Karpas-422 (cell line): ENCODE measurements at regions not wholly inside any gene's neighbourhood (a gene's known extent, or its start where the extent isn't known, plus 50 kb on each side); places are given as distances from the start of the nearest gene placed in this dataset.
A peak's percentile ranks its signal among the peaks of the same experiment; 100 is the strongest.

Source experiments
- DNase-seq: peaks from one replicate; pipeline ENCODE4 v3.0.0-alpha.2; 2015
- H2AFZ ChIP-seq: fragments of 200-600 bp; sonication (generic); 2 replicates; pipeline ENCODE4 v1.6.1; 2014; ENCODE audit warnings: antibody characterized with exemption, low read length, mixed read lengths
- H3K27ac ChIP-seq: fragments of 200-600 bp; sonication (generic); 2 replicates; pipeline ENCODE4 v1.5.1; 2014; ENCODE audit warnings: mild to moderate bottlenecking, low read length, moderate library complexity
- H3K27me3 ChIP-seq: fragments of 200-600 bp; sonication (generic); 2 replicates; pipeline ENCODE4 v1.6.1; 2014; ENCODE audit warnings: low read length, mixed read lengths
- H3K36me3 ChIP-seq: fragments of 200-600 bp; sonication (generic); 2 replicates; pipeline ENCODE4 v1.6.1; 2014; ENCODE audit warnings: low read length, mixed read lengths; ENCODE audit not compliant: insufficient read depth
- H3K4me1 ChIP-seq: fragments of 200-600 bp; sonication (generic); 2 replicates; pipeline ENCODE4 v1.6.1; 2014; ENCODE audit warnings: mild to moderate bottlenecking, low read length, mixed read lengths
- H3K4me2 ChIP-seq: fragments of 200-600 bp; sonication (generic); 2 replicates; pipeline ENCODE4 v1.6.1; 2014; ENCODE audit warnings: low read length, low read depth, mild to moderate bottlenecking; ENCODE audit not compliant: poor library complexity, severe bottlenecking
- H3K4me3 ChIP-seq: fragments of 200-600 bp; sonication (generic); 2 replicates; pipeline ENCODE4 v1.5.1; 2014; ENCODE audit warnings: mild to moderate bottlenecking, antibody characterized with exemption, low read length, mixed read lengths
- H3K79me2 ChIP-seq: fragments of 200-600 bp; sonication (generic); 2 replicates; pipeline ENCODE4 v1.6.1; 2014; ENCODE audit warnings: mild to moderate bottlenecking, low read length, mixed read lengths
- H3K9ac ChIP-seq: fragments of 200-600 bp; sonication (generic); 2 replicates; pipeline ENCODE4 v1.6.0; 2014; ENCODE audit warnings: low read length
- H3K9me2 ChIP-seq: fragments of 200-600 bp; sonication (generic), shearing (Covaris generic); replicated peaks from 2 replicates; pipeline ENCODE4 v1.6.0; 2014; ENCODE audit warnings: mild to moderate bottlenecking, low read length, moderate library complexity; ENCODE audit not compliant: insufficient read depth
- H3K9me3 ChIP-seq: fragments of 300-700, 200-600 bp; sonication (generic); 2 replicates; pipeline ENCODE4 v1.6.1; 2014; ENCODE audit warnings: low read length, mixed read lengths
- H4K20me1 ChIP-seq: fragments of 200-600 bp; sonication (generic); 2 replicates; pipeline ENCODE4 v1.6.1; 2014; ENCODE audit warnings: mild to moderate bottlenecking, antibody characterized with exemption, low read length, low read depth; ENCODE audit not compliant: insufficient read depth

GRCh38 chr5:54653956-54654614 is 136.5 kb downstream of the SNX18 start:
- DNase-seq: no peak
- Histone ChIP-seq H3K9me3 (no peaks in the 10 kb centered on the region), H3K4me1 (no peaks in the 10 kb centered on the region), H3K9me2 (no peaks in the 10 kb centered on the region), H3K9ac (no peak overlapping the region), H3K4me2 (no peak overlapping the region), H3K79me2 (no peaks in the 10 kb centered on the region), H3K27ac (no peak overlapping the region), H2AFZ (no peak overlapping the region), H3K36me3 (no peaks in the 10 kb centered on the region), H4K20me1 (no peaks in the 10 kb centered on the region), H3K27me3 (no peaks in the 10 kb centered on the region), H3K4me3 (no peak overlapping the region)

DNA sequence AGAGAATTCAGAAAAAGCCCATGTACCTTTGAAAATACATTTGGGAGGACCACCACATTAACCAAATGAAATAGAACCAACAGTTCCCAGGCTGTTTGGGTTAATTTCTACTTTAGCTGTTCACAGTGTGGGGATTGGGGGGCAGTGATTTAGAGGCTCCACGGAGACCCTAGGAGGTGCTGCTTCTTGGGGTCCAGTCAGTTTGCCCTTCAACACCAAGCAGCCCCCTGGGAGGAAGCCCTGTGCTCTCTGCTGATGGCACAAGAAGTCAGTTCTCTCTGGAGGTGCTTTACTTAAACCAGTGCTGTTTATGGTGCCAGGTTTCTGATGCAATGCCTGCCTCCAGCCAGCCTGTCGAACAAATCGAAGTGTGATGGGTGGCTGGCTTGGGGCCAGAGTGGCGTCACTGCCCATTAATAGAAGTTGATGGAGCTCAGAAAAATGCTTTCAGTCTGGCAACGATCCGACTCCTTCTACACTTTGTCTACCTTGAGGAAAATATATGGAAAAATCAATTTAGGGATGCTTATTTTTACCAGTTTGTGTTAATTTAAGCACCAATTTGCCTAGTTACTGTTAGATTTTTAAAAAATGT is 134.0 kb downstream of the SNX18 start:
- Histone ChIP-seq H3K79me2 (no peaks in the 10 kb centered on the region), H3K4me2 (no peak overlapping the region), H3K9ac (no peak overlapping the region), H3K4me1 (peaks cover 2% of the 10 kb centered on the region; the same call in 1 of the 2 replicates), H3K36me3 (no peaks in the 10 kb centered on the region), H2AFZ (no peak overlapping the region), H3K27me3 (no peaks in the 10 kb centered on the region), H4K20me1 (no peaks in the 10 kb centered on the region), H3K9me3 (no peaks in the 10 kb centered on the region), H3K27ac (no peak overlapping the region), H3K9me2 (no peaks in the 10 kb centered on the region), H3K4me3 (no peak overlapping the region)
- no peak for DNase-seq

- no peak overlapping the region for H3K4me3 ChIP-seq
- H3K9me2 ChIP-seq: no peaks in the 10 kb centered on the region
- no peak overlapping the region for H3K4me2 ChIP-seq
- no peaks in the 10 kb centered on the region for H4K20me1 ChIP-seq
- DNase-seq: no peak
- no peaks in the 10 kb centered on the region for H3K79me2 ChIP-seq
- H3K4me1 ChIP-seq: peaks cover 8% of the 10 kb centered on the region; the same call in 1 of the 2 replicates
- H3K36me3 ChIP-seq: no peaks in the 10 kb centered on the region
- no peaks in the 10 kb centered on the region for H3K9me3 ChIP-seq
- H2AFZ ChIP-seq: no peak overlapping the region
- H3K9ac ChIP-seq: no peak overlapping the region
- no peak overlapping the region for H3K27ac ChIP-seq
- 0 out of 2 replicates have a peak, but pooled peaks cover 4% of the 10 kb centered on the region for H3K27me3 ChIP-seq
Measured at GRCh38 chr5:54649041-54649504, 131.5 kb downstream of the SNX18 start.

DNA sequence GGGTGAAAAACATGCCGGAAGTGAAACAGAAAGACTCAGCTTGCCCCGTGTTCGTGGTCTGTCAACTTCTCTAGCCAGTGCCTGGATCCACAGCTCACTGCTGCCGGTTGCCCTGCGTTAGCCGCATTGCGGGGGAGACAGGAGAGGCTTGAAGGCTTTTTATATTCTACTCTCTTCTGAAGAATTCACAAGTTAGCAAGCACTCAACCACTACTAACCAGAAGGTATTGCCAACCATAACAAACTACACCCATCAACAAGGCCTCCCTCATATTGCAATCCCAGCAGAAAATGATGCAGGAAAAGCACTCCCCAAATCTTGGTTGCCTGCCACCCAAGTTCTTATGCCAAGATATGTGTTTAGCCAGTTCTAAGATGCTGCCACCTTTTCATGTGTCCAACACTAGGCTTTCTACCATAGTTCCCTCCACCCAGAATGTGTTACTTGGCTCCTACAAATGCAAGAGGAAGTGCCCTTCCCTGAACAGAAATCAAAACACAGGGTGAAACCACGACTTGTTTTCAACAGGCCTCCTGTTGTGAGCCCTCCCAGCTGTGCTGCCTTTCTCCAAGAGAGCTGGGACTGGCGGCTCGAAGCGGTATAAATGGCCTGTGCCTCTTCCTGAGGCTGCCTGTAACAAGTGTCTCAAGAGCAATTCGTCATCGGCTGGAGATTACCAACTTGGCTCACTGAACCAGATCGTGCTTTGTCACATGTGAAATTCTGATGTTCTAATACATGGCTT is 129.0 kb downstream of the SNX18 start:
- H3K9ac ChIP-seq: no peak overlapping the region
- peaks cover 8% of the 10 kb centered on the region; the same call in 1 of the 2 replicates for H3K4me1 ChIP-seq
- peak overlapping the region; percentile 5 for H3K4me2 ChIP-seq

DNA sequence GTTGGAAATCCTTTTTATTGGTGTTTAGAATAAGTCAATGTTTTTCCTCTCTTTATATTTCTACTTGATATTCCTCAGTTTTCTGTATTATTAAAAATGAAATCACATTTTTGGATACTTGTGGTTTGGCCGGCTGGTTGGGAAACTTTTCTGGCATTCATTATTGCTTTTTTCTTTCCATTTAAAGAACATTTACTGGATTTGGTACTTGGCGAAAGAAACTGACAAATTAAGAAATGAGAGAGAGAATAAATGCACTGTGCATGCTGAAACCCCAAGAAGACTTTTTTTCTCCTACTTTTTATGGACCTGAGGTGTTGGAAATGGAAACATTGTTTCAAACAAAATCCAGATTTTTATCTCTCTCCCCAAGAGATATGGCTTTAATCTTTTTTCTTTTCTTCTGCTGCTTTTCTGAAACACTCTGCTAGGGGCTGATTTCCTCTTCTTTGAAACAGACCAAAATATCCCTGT is 128.4 kb downstream of the SNX18 start:
- Histone ChIP-seq H3K9ac (no peak overlapping the region), H3K4me3 (no peak overlapping the region), H3K4me1 (peaks cover 8% of the 10 kb centered on the region; the same call in 1 of the 2 replicates)

More for the DNA sequence above, 129.0 kb downstream of the SNX18 start:
- H3K27ac ChIP-seq: no peak overlapping the region
- H3K9me3 ChIP-seq: no peaks in the 10 kb centered on the region
- H3K27me3 ChIP-seq: 0 out of 2 replicates have a peak, but pooled peaks cover 4% of the 10 kb centered on the region
- H2AFZ ChIP-seq: peak overlapping the region; percentile 23; the same call in 1 of the 2 replicates
- no peaks in the 10 kb centered on the region for H3K36me3 ChIP-seq
- no peaks in the 10 kb centered on the region for H3K79me2 ChIP-seq
- no peaks in the 10 kb centered on the region for H3K9me2 ChIP-seq
- no peak overlapping the region for H3K4me3 ChIP-seq
- DNase-seq: peak; percentile 42
- H4K20me1 ChIP-seq: no peaks in the 10 kb centered on the region

DNA sequence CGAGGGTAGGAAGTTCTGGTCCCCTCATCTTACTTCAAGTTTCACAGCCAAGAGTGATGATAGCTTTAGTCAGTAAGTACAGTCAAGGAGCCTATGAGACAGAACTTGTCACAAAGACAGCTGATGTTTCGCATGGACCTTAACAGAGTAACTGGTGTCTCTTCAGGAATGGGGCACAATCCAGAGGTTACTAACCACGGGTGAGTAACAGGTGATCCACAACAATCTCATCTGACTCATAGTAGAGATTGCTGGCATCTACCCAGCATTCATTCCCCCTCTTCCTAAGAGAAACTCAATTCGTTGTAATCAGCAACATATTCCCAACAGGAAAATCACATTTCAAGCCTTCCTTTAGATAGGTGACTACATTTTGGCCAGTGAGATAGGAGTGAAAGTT is 126.7 kb downstream of the SNX18 start:
- Histone ChIP-seq H3K79me2 (no peaks in the 10 kb centered on the region), H3K4me2 (no peak overlapping the region), H3K27me3 (0 out of 2 replicates have a peak, but pooled peaks cover 4% of the 10 kb centered on the region), H3K27ac (no peak overlapping the region), H3K36me3 (no peaks in the 10 kb centered on the region), H2AFZ (no peak overlapping the region), H4K20me1 (no peaks in the 10 kb centered on the region), H3K4me1 (peaks cover 8% of the 10 kb centered on the region; the same call in 1 of the 2 replicates), H3K9me3 (no peaks in the 10 kb centered on the region), H3K4me3 (no peak overlapping the region), H3K9me2 (no peaks in the 10 kb centered on the region), H3K9ac (no peak overlapping the region)
- no peak for DNase-seq

More for the DNA sequence above, 128.4 kb downstream of the SNX18 start:
- DNase-seq: no peak
- no peaks in the 10 kb centered on the region for H3K9me3 ChIP-seq
- H4K20me1 ChIP-seq: no peaks in the 10 kb centered on the region
- H3K27me3 ChIP-seq: 0 out of 2 replicates have a peak, but pooled peaks cover 4% of the 10 kb centered on the region
- no peaks in the 10 kb centered on the region for H3K79me2 ChIP-seq
- H3K4me2 ChIP-seq: peak overlapping the region; percentile 5
- no peak overlapping the region for H3K27ac ChIP-seq
- H3K9me2 ChIP-seq: no peaks in the 10 kb centered on the region
- no peak overlapping the region for H2AFZ ChIP-seq
- no peaks in the 10 kb centered on the region for H3K36me3 ChIP-seq

- no peaks in the 10 kb centered on the region for H3K9me3 ChIP-seq
- no peak overlapping the region for H3K4me2 ChIP-seq
- no peaks in the 10 kb centered on the region for H3K9me2 ChIP-seq
- no peak overlapping the region for H3K4me3 ChIP-seq
- DNase-seq: no peak
- no peak overlapping the region for H2AFZ ChIP-seq
- H3K79me2 ChIP-seq: no peaks in the 10 kb centered on the region
- no peak overlapping the region for H3K9ac ChIP-seq
- 0 out of 2 replicates have a peak, but pooled peaks cover 4% of the 10 kb centered on the region for H3K27me3 ChIP-seq
- H3K27ac ChIP-seq: no peak overlapping the region
- H3K36me3 ChIP-seq: no peaks in the 10 kb centered on the region
- H4K20me1 ChIP-seq: no peaks in the 10 kb centered on the region
- H3K4me1 ChIP-seq: peaks cover 8% of the 10 kb centered on the region; the same call in 1 of the 2 replicates
Measured at GRCh38 chr5:54643685-54644106, 126.1 kb downstream of the SNX18 start.

- Histone ChIP-seq H3K9me2 (no peaks in the 10 kb centered on the region), H3K9ac (no peak overlapping the region), H4K20me1 (no peaks in the 10 kb centered on the region), H3K36me3 (no peaks in the 10 kb centered on the region), H3K9me3 (no peaks in the 10 kb centered on the region), H3K4me2 (no peak overlapping the region), H3K79me2 (no peaks in the 10 kb centered on the region), H2AFZ (no peak overlapping the region), H3K27me3 (no peaks in the 10 kb centered on the region), H3K4me3 (no peak overlapping the region), H3K4me1 (no peaks in the 10 kb centered on the region), H3K27ac (no peak overlapping the region)
- no peak for DNase-seq
Measured at GRCh38 chr5:54639621-54640020, 122.1 kb downstream of the SNX18 start.
